ENCODE measurements at regions not wholly inside any gene's neighbourhood (a gene's known extent, or its start where the extent isn't known, plus 50 kb on each side); places are given as distances from the start of the nearest gene placed in this dataset.

DNA sequence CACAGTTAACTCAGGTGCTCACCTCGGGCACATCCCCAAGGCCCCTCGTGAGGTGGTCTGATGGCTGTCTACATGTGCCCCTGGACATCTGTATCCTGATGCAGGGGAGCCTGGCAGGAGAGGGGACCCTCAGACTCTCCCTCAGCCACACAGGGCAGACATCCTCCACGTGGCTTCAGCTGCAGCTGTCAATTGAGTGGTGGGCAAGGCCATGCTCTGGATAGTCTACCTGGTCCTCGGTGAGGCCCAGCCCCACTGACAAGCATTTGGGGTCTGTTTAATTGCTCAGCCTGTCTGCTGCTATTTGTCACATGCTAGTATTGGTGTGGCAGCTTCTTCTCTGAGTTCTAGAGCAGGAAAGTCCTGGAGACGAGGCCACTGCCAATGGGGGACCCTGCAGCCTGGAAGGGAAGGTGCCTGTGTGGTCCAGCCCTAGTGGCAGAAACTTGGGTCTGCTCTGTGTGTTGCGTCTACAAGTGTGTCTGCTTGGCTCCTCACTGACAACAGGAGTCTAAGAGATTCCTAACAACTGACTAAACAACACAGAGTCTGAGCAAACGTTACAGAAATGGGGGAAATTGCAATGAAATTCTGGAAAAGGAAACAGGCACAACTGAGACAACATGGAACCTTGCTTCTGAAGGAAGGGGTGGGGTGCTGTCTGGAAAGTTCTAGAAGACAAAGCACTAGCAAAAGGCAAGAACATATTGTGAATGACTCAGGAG is 59.3 kb upstream of the IGFBP3 start:
- no peak for TF ChIP-seq POLR2A (IDR thresholded peaks at IDR 0.05)
- no peak for TF ChIP-seq CTCF (IDR thresholded peaks at IDR 0.05 in 4 of 5, conservative IDR thresholded peaks at IDR 0.05 in 1 of 5)
